ENCODE measurements at regions not wholly inside any gene's neighbourhood (a gene's known extent, or its start where the extent isn't known, plus 50 kb on each side); places are given as distances from the start of the nearest gene placed in this dataset.

DNA sequence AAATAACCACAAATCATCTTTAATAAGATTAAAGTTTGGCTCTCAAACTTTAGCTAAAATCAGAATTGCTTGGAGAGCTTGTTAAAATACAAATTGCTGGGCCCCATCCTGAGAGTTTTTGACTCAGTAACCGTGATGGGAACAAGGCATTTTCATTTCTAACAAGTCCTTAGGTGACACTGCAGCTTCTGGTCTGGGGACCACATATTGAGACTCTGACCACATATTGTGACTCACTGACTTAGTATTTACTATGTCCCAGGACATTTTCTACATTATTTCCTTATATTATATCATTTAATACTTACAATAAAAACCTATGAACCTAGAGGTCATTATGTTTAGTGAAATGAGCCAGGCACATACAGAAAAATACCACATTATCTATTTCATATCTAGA lies 164.5 kb downstream of the ZMAT3 start:
- no peak for DNase-seq (ENCODE audit: low read depth)
- H3K4me3 ChIP-seq (ENCODE audit: low read depth, low read length): no peak overlapping the region
- TF ChIP-seq CTCF (IDR thresholded peaks at IDR 0.05; ENCODE audit: insufficient read depth, low read depth, low read length): no peak

GRCh38 chr3:178901204-178901603 lies 170.4 kb downstream of the ZMAT3 start:
- DNase-seq (ENCODE audit: low read depth): no peak
- no peak overlapping the region for H3K4me3 ChIP-seq (ENCODE audit: low read depth, low read length)
- TF ChIP-seq CTCF (IDR thresholded peaks at IDR 0.05; ENCODE audit: insufficient read depth, low read depth, low read length): no peak

DNA sequence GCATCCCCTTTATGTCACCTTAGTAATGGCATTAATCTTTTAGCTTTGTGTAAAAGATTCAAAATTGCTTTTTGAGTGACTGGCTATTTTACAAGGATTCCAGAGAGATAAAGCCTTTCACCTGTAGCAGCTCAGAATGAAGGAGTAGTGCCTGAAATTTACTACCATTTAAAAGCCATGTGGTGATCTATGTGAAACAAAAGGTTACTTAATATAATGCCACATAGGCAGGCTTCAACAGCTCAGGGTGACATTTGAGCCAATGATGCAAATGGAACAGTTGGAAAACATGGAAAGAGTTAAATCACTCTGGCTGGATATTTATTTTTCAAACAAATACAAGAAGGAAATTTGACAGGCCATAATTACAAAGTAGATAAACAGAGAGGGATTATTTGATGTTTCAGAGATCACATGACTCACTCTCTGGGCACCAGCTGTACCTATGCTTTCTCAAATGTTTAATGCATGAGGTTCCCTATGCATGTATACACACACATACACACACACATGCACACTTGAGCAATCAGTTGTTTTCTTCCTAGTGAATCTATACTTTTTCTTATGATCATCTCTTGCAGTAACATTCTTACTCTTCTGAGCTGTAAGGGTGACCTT lies 171.5 kb downstream of the ZMAT3 start:
- DNase-seq (ENCODE audit: low read depth): no peak
- no peak overlapping the region for H3K4me3 ChIP-seq (ENCODE audit: low read depth, low read length)
- no peak for TF ChIP-seq CTCF (IDR thresholded peaks at IDR 0.05; ENCODE audit: insufficient read depth, low read depth, low read length)

DNA sequence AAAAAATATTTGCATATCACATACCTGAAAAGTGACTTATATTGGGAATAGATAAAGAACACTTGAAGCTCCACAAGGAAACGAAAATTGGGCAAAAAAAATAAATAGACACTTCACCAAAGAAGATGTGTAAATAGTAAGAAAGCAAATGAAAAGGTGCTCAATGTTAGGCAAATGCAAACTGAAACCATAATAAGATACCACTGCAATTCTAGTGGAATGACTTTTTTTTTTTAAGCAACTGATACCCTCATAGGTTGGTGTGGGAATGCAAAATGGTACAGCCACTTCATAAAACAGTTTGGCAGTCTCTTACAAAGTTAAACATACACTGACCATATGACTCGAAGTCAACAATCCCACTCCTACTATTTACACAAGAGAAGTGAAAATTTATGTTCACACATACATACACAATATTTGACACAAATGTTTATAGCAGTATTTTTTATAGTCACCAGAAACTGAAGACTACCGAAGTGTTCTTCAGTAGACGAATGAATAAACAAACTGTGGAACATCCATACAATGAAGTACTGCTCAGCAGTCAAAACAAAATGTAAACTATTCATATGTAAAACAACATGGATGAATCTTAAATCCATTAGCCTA lies 176.3 kb downstream of the ZMAT3 start:
- no peak for TF ChIP-seq CTCF (IDR thresholded peaks at IDR 0.05; ENCODE audit: insufficient read depth, low read depth, low read length)
- no peak for DNase-seq (ENCODE audit: low read depth)
- H3K4me3 ChIP-seq (ENCODE audit: low read depth, low read length): no peak overlapping the region

Data from fibroblast of villous mesenchyme (primary cell).